ENCODE measurements at regions not wholly inside any gene's neighbourhood (a gene's known extent, or its start where the extent isn't known, plus 50 kb on each side); places are given as distances from the start of the nearest gene placed in this dataset.

DNA sequence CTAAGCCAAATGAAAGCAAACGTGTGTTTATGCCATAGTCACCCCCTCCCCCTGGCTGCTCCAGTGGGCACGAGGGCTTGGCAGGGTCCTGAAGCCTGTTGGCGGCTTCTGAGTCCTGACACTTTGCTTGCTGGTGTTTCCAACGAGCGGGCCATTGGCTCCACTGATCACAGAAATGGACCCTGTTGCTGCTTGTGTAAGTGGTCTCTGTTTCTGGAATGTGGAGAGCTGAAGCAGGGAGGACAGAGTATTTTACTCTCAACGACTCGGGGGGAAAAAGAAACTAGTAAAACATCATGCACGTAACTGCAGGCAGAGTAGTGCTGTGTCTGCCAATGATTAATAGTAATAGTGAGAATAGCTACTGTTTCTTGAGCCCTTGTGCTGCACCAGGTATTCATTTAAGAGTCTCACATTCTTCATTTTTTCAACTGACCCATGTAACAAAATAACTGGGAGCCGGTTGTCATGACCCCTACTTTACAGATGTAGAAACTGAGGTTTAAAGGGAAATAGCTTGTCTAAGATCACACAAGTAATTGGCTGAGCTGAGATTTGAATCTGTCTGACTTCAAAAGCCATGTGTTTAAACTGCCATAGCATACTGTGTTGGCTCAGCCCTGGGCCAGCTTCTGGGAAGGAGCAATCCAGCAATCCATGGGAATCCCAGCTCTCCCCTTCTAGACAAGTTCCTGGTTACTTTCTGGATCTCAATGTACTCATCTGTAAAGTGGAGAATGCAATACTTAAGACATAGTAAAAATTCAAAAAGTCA, 526.7 kb downstream of the INSC start:
- H3K4me2 ChIP-seq (ENCODE audit: low read length) = no peak overlapping the region
- BruUV-seq (replicated peaks) = no TSS peak
- POLR2A ChIA-PET (ENCODE audit: unreplicated experiment) = no interaction called here

GRCh38 chr11:15645201-15645600, 530.5 kb downstream of the INSC start:
- Histone ChIP-seq H3K79me2 (ENCODE audit: low read length) (no peaks in the 10 kb centered on the region), H3K9me3 (ENCODE audit: low read length) (no peaks in the 10 kb centered on the region), H3K27me3 (ENCODE audit: low read length) (no peaks in the 10 kb centered on the region), H4K20me1 (ENCODE audit: low read length) (no peaks in the 10 kb centered on the region), H3K4me2 (ENCODE audit: low read length) (no peak overlapping the region), H2AFZ (ENCODE audit: low read length) (no peak overlapping the region), H3K36me3 (ENCODE audit: low read depth, low read length) (no peaks in the 10 kb centered on the region; the same call in 1 of the 2 replicates), H3K4me3 (ENCODE audit: low read length) (no peak overlapping the region), H3K9me2 (replicated peaks; ENCODE audit: low read length) (no peaks in the 10 kb centered on the region), H3K27ac (ENCODE audit: low read length) (no peak overlapping the region), H3F3A (ENCODE audit: low read length, unreplicated experiment) (no peaks in the 10 kb centered on the region), H3K4me1 (ENCODE audit: insufficient read depth, low read length) (0 out of 2 replicates have a peak, but pooled peaks cover under 1% of the 10 kb centered on the region), H3K9ac (ENCODE audit: low read length) (no peak overlapping the region)
- BruUV-seq (replicated peaks) = no TSS peak
- DNase-seq (no peak), ATAC-seq (no peak)
- intact Hi-C loops (cut with micrococcal nuclease) = no loop called here
- no peak for TF ChIP-seq EZH2phosphoT487 (IDR thresholded peaks at IDR 0.05; ENCODE audit: borderline replicate concordance, low read length)
- no peak for TF ChIP-seq EZH2 (IDR thresholded peaks at IDR 0.05; ENCODE audit: low read length, unreplicated experiment)
- ChIA-PET POLR2A (ENCODE audit: unreplicated experiment) (no interaction called here), CTCF (no interaction called here)

More for the DNA sequence above, 526.7 kb downstream of the INSC start:
- H3K36me3 ChIP-seq (ENCODE audit: low read depth, low read length) = no peaks in the 10 kb centered on the region
- CTCF ChIA-PET = interaction anchor here (0.5 kb wide), 1 partner anchor 34 kb away, joined by 3 read pairs; no protein-coding TSS in a partner anchor
- no peak overlapping the region for H2AFZ ChIP-seq (ENCODE audit: low read length)
- intact Hi-C loops (cut with micrococcal nuclease) = no loop called here
- H3K9ac ChIP-seq (ENCODE audit: low read length) = no peak overlapping the region
- TF ChIP-seq CTCF (conservative IDR thresholded peaks at IDR 0.05; ENCODE audit: low read depth, low read length) (no peak), EZH2 (IDR thresholded peaks at IDR 0.05; ENCODE audit: low read length, unreplicated experiment) (no peak), EZH2phosphoT487 (IDR thresholded peaks at IDR 0.05; ENCODE audit: borderline replicate concordance, low read length) (no peak)
- no peak overlapping the region for H3K4me3 ChIP-seq (ENCODE audit: low read length)
- no peaks in the 10 kb centered on the region for H4K20me1 ChIP-seq (ENCODE audit: low read length)
- H3K4me1 ChIP-seq (ENCODE audit: insufficient read depth, low read length) = no peaks in the 10 kb centered on the region
- H3K27ac ChIP-seq (ENCODE audit: low read length) = no peak overlapping the region
- H3K27me3 ChIP-seq (ENCODE audit: low read length) = no peaks in the 10 kb centered on the region
- no peaks in the 10 kb centered on the region for H3K9me3 ChIP-seq (ENCODE audit: low read length)
- no peak for ATAC-seq
- DNase-seq = no peak
- no peaks in the 10 kb centered on the region for H3K9me2 ChIP-seq (replicated peaks; ENCODE audit: low read length)
- H3K79me2 ChIP-seq (ENCODE audit: low read length) = no peaks in the 10 kb centered on the region
- no peaks in the 10 kb centered on the region for H3F3A ChIP-seq (ENCODE audit: low read length, unreplicated experiment)

DNA sequence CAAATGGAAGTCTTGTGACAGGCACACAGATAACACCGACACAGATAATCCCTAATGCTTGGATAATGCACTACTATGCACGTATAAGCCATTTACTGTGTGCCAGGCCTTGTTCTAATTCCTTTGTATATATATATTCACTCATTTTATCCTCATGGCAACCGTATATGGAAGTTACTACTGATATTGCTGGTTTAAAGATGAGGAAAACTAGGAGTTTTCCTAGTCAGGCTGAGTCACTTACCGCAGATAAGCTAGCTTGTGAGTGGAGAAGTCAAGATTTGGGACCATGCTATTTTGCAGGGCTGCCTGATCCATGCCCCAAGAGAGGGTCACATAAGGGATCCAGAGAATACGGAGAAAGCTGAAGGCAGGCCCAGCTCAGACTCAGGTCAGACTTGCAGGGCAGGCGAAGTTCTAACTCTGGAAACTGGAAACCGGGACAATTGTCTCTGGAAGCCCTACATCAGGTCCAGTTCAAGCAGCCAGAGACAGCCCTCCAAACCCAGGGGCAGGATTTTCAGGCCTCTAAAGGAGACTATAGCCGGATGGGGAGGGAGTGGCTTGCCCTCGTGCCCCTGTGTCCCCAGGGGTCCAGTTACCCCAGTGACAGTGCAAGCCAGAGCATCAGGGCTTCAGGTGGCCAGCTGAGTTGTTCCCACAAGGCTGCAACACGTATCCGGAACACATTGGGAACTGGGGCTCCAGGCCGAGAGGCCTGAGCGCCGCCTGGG, 534.8 kb downstream of the INSC start:
- ATAC-seq (no peak; the same call in 1 of the 2 replicates), DNase-seq (no peak)
- CTCF ChIA-PET = interaction anchor here (1.2 kb wide), 1 partner anchor 964 kb away, joined by 3 read pairs; no protein-coding TSS in a partner anchor
- Histone ChIP-seq H3K36me3 (ENCODE audit: low read depth, low read length) (no peaks in the 10 kb centered on the region; the same call in 1 of the 2 replicates), H3F3A (ENCODE audit: low read length, unreplicated experiment) (no peaks in the 10 kb centered on the region), H3K4me3 (ENCODE audit: low read length) (no peak overlapping the region), H3K9me3 (ENCODE audit: low read length) (no peaks in the 10 kb centered on the region), H3K27me3 (ENCODE audit: low read length) (no peaks in the 10 kb centered on the region), H4K20me1 (ENCODE audit: low read length) (no peaks in the 10 kb centered on the region), H3K4me1 (ENCODE audit: insufficient read depth, low read length) (0 out of 2 replicates have a peak, but pooled peaks cover 6% of the 10 kb centered on the region), H3K27ac (ENCODE audit: low read length) (no peak overlapping the region), H3K4me2 (ENCODE audit: low read length) (no peak overlapping the region), H3K9ac (ENCODE audit: low read length) (no peak overlapping the region), H3K9me2 (replicated peaks; ENCODE audit: low read length) (no peaks in the 10 kb centered on the region), H3K79me2 (ENCODE audit: low read length) (no peaks in the 10 kb centered on the region), H2AFZ (ENCODE audit: low read length) (peak overlapping the region; percentile 75)
- intact Hi-C loops (cut with micrococcal nuclease) = loop anchor here (2.0 kb wide), 1 partner anchor 963 kb away; no protein-coding TSS in a partner anchor
- BruUV-seq (replicated peaks) = no TSS peak
- POLR2A ChIA-PET (ENCODE audit: unreplicated experiment) = no interaction called here
- no peak for TF ChIP-seq CTCF (conservative IDR thresholded peaks at IDR 0.05; ENCODE audit: low read depth, low read length)
- TF ChIP-seq EZH2phosphoT487 (IDR thresholded peaks at IDR 0.05; ENCODE audit: borderline replicate concordance, low read length) = no peak
- TF ChIP-seq EZH2 (IDR thresholded peaks at IDR 0.05; ENCODE audit: low read length, unreplicated experiment) = no peak
